Gastroesophageal sphincter (tissue), 4 donors: ENCODE measurements at regions not wholly inside any gene's neighbourhood (a gene's known extent, or its start where the extent isn't known, plus 50 kb on each side); places are given as distances from the start of the nearest gene placed in this dataset.
"Not testable (repeated sequence)": the region's sequence is repeated elsewhere in the genome, so short reads cannot be mapped to it uniquely, and the experiment has no call there.

Source experiments
- ATAC-seq: fragments of 150-250 bp; one replicate; pipeline ENCODE4 v1.9.1; 2016; ENCODE audit warnings: mild to moderate bottlenecking, moderate library complexity
- H3K27ac ChIP-seq, 4 donors: fragments of 200-600 bp; sonication (generic) in 3 of 4; 1 replicate in 3 of 4; 2 replicates in 1 of 4; pipeline ENCODE4 v1.5.1; 2016 to 2019
- H3K27me3 ChIP-seq: fragments of 200-600 bp; sonication (generic); one replicate; pipeline ENCODE4 v1.5.1; 2019
- H3K36me3 ChIP-seq, 2 donors: fragments of 200-600 bp; sonication (generic); one replicate each; pipeline ENCODE4 v1.5.1; 2019; ENCODE audit warnings: control low read depth in 1 of 2
- H3K4me1 ChIP-seq, 3 donors: fragments of 200-600 bp; sonication (generic); 1 replicate in 2 of 3; 2 replicates in 1 of 3; pipeline ENCODE4 v1.5.1; 2016 to 2019; ENCODE audit warnings: control low read depth in 2 of 3
- H3K4me3 ChIP-seq, 2 donors: fragments of 200-600 bp; sonication (generic); one replicate each; pipeline ENCODE4 v1.5.1; 2019; ENCODE audit warnings: mild to moderate bottlenecking in 1 of 2, moderate library complexity in 1 of 2
- H3K9me3 ChIP-seq, 3 donors: fragments of 200-600 bp; sonication (generic); one replicate each; pipeline ENCODE4 v1.5.1; 2017 to 2019; ENCODE audit warnings: control low read depth in 2 of 3
- EP300 ChIP-seq: sonication (generic); formaldehyde crosslinking; IDR thresholded peaks from one replicate; pipeline ENCODE4 v1.6.1; 2017; ENCODE audit warnings: antibody characterized with exemption, mild to moderate bottlenecking
- POLR2A ChIP-seq, 2 donors: fragments of 450-650 bp; IDR thresholded peaks; one replicate each; pipeline ENCODE4 v1.6.1; 2017; ENCODE audit warnings: antibody characterized with exemption in 2 of 2, mild to moderate bottlenecking in 2 of 2, moderate library complexity in 1 of 2
- POLR2AphosphoS5 ChIP-seq: sonication (generic); formaldehyde crosslinking; IDR thresholded peaks from one replicate; pipeline ENCODE4 v1.6.1; 2017; ENCODE audit warnings: antibody characterized with exemption
- WGBS, 2 donors: methylation state at CpG; one replicate each; pipeline ENCODE4 v1.1.5; 2018; ENCODE audit warnings: low coverage in 1 of 2; 5-methylcytosine and 5-hydroxymethylcytosine counted together
- TF ChIP-seq, protein P1 (sequence below), 4 experiments: fragments of 200-600 bp in 2 of 4; fragments of 450-650 bp in 2 of 4; sonication (generic) in 1 of 4; IDR thresholded peaks; one replicate each; pipeline ENCODE4 v1.5.1; 2017 to 2019; ENCODE audit warnings: antibody characterized with exemption in 4 of 4, mild to moderate bottlenecking in 2 of 4, moderate library complexity in 2 of 4

- no CpG with 5 or more reads among the region's 13 CpGs for WGBS, 2 donors
- H3K27ac ChIP-seq, result no peak overlapping the region
- H3K36me3 ChIP-seq, result no peaks in the 10 kb centered on the region
- TF ChIP-seq, protein P1, sequence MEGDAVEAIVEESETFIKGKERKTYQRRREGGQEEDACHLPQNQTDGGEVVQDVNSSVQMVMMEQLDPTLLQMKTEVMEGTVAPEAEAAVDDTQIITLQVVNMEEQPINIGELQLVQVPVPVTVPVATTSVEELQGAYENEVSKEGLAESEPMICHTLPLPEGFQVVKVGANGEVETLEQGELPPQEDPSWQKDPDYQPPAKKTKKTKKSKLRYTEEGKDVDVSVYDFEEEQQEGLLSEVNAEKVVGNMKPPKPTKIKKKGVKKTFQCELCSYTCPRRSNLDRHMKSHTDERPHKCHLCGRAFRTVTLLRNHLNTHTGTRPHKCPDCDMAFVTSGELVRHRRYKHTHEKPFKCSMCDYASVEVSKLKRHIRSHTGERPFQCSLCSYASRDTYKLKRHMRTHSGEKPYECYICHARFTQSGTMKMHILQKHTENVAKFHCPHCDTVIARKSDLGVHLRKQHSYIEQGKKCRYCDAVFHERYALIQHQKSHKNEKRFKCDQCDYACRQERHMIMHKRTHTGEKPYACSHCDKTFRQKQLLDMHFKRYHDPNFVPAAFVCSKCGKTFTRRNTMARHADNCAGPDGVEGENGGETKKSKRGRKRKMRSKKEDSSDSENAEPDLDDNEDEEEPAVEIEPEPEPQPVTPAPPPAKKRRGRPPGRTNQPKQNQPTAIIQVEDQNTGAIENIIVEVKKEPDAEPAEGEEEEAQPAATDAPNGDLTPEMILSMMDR (IDR thresholded peaks at IDR 0.05), result no peak
- no peak for TF ChIP-seq POLR2AphosphoS5
- no peak for TF ChIP-seq EP300
- no peak for TF ChIP-seq POLR2A (IDR thresholded peaks at IDR 0.05)
- no peak for ATAC-seq
- H3K4me3 ChIP-seq, result no peak overlapping the region
- H3K9me3 ChIP-seq, result no peaks in the 10 kb centered on the region
- no peaks in the 10 kb centered on the region for H3K4me1 ChIP-seq
- peaks cover 35% of the 10 kb centered on the region for H3K27me3 ChIP-seq
Measured at GRCh38 chr4:3936184-3936583, 170.0 kb downstream of the ADRA2C start.

DNA sequence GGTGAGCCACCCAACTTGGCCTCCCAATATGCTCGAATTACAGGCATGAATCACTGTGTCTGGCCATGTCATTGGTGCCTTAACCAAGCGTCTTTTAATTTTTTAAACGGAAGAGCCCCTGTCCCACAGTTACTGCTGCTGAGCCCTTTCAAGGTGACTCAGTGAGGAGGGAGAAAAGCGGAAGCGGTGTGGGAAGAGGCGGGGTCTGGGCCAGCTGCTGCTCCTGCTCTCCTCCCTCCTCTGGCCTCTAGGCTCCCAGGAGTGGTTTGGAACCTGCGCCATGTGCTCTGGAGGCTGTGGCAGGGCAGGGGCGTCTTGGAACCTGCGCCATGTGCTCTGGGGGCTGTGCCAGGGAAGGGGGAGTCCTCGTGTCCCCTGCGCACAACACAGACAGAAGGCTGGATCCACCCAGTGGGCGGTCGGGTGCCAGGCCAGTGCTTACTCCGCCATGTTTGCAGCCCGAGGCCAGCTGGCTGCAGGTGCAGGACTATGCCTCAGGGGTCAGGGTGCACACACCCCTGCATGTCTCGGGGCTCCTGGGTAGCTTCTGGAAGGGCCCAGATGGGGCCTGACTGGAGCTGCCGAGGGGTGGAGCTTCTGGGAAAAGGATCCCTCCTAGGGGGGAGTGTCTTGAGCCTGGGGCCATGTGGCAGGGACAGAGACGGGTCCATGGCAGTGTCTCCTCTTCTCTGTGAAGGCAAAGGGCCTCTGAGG lies 171.8 kb downstream of the ADRA2C start:
- WGBS, 2 donors, result 70% methylated on average over 2 of the region's 18 CpGs; no CpG with 5 or more reads in 1 of the 2 donors
- not testable (repeated sequence) for ATAC-seq
- H3K27me3 ChIP-seq, result peaks cover 45% of the 10 kb centered on the region

DNA sequence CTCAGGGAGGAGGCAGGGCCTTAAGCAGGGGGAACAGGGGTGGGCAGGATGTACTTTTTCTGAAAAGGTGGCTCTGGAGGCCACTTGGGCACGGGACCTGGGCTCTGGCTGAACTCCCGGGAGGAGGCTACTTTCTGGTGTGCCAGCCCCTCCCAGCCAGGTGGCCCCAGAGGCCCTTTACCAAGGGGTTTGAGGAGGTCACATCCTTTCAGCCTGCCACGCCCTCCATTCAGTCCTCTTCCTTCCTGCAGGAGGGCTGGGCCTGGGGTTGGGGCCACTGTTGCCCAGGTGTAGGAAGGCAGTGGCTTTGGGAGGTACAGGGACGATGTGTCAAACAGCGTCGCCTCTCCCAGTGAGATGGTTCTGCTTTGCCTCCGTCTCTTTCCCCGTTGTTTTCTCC lies 172.5 kb downstream of the ADRA2C start:
- not testable (repeated sequence) for H3K9me3 ChIP-seq, H3K36me3 ChIP-seq, H3K4me1 ChIP-seq, H3K4me3 ChIP-seq, ATAC-seq, H3K27ac ChIP-seq
- WGBS, 2 donors, result 93% methylated on average over 2 of the region's 8 CpGs; no CpG with 5 or more reads in 1 of the 2 donors
- peaks cover 41% of the 10 kb centered on the region for H3K27me3 ChIP-seq

More for the DNA sequence above, 171.8 kb downstream of the ADRA2C start:
- not testable (repeated sequence) for H3K27ac ChIP-seq, H3K9me3 ChIP-seq, H3K4me3 ChIP-seq, H3K4me1 ChIP-seq, H3K36me3 ChIP-seq

DNA sequence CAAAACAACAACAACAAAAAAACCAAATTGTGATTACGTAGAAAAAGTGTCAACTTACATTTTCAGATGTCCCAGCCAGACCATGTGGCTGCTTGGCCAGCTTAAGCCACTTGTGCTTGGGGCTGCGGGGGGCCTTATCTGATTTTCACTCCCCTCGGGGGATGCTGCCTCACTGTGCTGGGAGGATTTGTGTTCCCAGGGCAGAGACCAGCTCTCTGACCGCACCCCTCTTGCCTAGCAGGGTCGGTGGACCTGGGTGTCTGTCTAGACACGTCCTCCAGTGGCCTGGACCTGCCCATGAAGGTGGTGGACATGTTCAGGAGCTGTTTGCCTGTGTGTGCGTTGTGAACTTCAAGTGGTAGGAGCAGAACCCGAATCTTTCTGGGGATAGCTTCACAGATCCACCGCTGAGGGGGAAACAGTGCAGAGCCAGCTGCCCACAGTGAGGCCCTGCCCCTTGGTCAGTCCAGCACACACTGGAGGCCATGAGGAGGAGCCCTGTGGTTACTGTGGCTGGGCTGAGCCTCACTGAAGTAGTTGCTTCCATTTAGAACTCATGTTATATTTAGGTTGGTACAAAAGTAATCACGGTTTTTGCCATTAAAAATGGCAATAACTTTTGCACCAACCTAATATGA lies 173.9 kb downstream of the ADRA2C start:
- 73% methylated on average over 5 of the region's 10 CpGs; no CpG with 5 or more reads in 1 of the 2 donors for WGBS, 2 donors
- not testable (repeated sequence) for H3K9me3 ChIP-seq, H3K27ac ChIP-seq, ATAC-seq, H3K36me3 ChIP-seq, H3K4me1 ChIP-seq, H3K4me3 ChIP-seq
- H3K27me3 ChIP-seq, result peaks cover 41% of the 10 kb centered on the region

GRCh38 chr4:3941735-3942522 lies 175.7 kb downstream of the ADRA2C start:
- WGBS, 2 donors, result 40 to 51% methylated on average over 7 to 13 of the region's 17 CpGs
- ATAC-seq, H3K9me3 ChIP-seq, H3K4me3 ChIP-seq, H3K27ac ChIP-seq, H3K4me1 ChIP-seq: not testable (repeated sequence)
- Histone ChIP-seq H3K27me3 (peaks cover 29% of the 10 kb centered on the region), H3K36me3 (peaks cover 0 to 13% of the 10 kb centered on the region in 2 donors)

DNA sequence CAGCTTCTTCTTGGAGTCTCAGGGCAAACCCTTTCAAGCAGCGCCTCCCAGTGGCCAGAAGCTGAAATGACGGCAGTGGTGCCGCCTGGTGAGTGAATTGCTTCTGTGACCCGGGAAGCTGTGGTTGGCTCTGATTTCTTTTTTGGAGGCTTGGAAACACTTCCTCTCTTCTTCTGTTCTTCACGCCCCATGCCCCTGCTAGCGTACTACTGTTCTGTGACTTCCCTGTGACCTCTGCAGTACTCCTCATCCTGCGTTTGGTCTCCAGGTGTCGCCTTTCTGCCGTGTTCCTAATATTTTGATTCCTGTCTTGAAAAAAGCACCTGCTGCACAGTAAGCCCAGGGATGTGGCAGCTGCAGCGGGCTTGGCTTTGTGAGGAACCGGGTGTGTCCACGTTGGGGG lies 176.4 kb downstream of the ADRA2C start:
- H3K27me3 ChIP-seq, result peaks cover 29% of the 10 kb centered on the region
- 7 to 11% methylated on average over 5 to 11 of the region's 12 CpGs for WGBS, 2 donors
- H3K4me1 ChIP-seq, H3K4me3 ChIP-seq, H3K27ac ChIP-seq, H3K9me3 ChIP-seq, ATAC-seq: not testable (repeated sequence)
- H3K36me3 ChIP-seq, result peaks cover 0 to 20% of the 10 kb centered on the region in 2 donors
- TF ChIP-seq, protein P1 (IDR thresholded peaks at IDR 0.05), result peak in 3 of 4 experiments; percentile 46 to 60 (median 56)

GRCh38 chr4:3943051-3943450 lies 176.9 kb downstream of the ADRA2C start:
- H3K4me1 ChIP-seq, H3K4me3 ChIP-seq, H3K9me3 ChIP-seq, H3K27ac ChIP-seq, ATAC-seq: not testable (repeated sequence)
- H3K36me3 ChIP-seq, result peaks cover 0 to 25% of the 10 kb centered on the region in 2 donors
- H3K27me3 ChIP-seq, result peaks cover 25% of the 10 kb centered on the region
- 64 to 90% methylated on average over 2 to 6 of the region's 8 CpGs for WGBS, 2 donors
